ENCODE measurements at regions not wholly inside any gene's neighbourhood (a gene's known extent, or its start where the extent isn't known, plus 50 kb on each side); places are given as distances from the start of the nearest gene placed in this dataset.

DNA sequence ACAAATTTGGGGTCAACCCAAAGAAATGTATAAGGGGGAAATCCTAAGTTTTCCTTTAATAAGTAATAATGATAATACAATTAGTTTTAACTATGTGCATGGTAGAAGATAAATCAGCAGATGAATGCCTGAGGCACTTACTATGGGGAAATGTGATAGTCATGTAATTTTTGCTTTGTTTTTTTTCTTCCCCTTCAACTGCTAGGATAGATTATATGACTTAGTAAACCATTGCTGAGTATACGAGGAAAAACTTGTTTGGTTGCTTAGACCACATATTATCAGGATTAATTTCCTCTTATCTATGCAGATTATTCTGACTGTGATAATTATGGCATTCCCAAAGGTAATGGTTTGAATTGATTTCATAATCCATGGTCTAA, 181.1 kb downstream of the TGFB2 start:
- no peak for DNase-seq

DNA sequence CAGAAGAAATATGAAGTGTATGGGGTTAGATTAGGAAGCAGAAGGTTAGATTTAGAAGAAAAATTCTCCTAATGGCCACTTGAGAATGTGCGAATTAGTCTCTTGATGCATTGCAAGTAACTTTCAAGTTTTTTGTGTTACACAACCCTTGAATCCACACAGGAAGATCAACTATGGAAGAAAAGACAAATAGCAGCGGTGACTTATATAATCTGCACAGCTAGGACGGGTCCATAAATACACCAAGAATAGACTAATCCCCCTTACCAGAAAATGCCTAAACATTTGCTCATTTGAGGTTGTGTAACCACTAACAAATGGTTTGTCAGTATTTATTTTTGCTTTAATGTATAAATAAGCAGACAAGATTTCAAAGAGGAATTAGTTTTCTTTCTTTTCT, 182.6 kb downstream of the TGFB2 start:
- DNase-seq: no peak

DNA sequence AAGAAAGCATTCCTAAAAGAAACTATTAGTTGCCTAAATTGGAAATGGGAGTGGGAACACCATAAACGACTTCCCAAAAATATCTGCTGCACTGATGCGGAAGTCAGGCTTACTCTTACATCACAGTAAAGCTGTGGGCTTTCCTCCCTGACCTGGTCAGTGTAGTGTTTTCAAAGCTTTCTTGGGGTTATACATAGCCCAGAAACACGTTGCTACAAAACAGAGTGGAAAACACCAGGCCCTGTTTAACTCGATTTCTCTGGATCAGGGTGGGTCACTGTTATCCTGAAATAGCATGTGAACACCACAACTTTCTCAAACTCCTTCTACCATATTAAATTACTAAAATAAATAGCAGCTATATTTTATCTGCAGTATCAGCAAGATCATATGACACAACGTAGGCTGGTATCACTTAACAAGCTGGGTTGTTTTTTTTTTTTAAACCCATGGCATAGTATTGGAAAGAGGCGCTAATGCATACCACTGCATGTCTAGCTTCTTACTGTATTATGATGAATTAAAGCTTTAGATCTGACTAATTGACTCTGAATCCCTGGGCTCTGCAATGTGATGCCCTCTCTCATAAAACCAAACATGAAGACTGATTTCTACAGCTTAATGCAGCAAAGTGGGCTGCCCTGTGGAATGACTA, 184.6 kb downstream of the TGFB2 start:
- no peak for DNase-seq

DNA sequence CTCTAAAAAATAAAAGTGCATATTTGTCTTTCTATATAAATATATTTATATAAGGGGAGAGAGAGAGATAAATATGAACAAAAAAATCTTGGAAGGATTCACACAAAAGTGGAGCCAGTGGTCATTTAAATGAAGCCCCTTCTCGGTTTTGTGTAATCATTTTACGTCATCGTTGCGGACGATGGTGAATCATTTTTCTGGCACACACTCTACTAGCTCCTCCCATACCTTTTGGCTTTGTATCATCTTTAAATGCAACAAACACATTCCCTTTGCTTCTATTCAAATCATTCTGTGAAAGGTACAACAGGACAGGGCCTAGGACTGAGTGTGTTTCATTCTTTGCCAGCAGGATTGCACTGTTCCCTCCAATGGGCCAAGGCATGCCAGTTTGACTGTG, 186.8 kb downstream of the TGFB2 start:
- DNase-seq: no peak

DNA sequence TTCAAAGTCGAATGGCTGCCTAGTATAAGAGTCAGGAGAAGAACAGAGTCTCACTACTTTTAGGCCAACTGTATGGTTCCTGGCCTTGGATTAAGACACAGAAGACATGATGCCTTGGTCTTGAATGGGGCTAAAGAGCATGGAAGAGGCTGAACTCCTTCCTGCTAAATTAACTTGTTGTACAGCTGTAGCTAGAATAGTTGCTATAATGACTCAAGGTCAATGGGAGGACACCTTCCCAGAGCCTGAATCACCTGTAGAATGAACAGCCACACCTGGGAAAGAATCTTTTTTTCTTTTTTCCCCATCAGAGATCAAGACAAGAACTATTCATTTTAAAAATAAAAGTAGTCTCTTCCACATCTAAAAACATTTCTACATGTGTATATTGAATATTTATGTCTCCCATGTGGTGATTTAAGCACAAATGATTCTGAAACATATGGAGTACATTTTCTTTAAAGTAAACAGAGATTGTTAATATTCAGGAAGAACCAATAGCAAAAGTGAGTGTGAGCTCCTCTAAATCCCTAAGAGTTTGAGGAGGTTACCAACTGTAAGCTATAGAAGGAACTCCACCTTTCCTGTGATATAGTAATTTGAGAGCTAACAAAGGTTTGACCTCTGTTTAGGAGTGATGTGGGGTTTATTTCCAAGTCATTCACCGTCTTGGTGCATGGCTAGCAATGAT, 191.3 kb downstream of the TGFB2 start:
- no peak for DNase-seq

DNA sequence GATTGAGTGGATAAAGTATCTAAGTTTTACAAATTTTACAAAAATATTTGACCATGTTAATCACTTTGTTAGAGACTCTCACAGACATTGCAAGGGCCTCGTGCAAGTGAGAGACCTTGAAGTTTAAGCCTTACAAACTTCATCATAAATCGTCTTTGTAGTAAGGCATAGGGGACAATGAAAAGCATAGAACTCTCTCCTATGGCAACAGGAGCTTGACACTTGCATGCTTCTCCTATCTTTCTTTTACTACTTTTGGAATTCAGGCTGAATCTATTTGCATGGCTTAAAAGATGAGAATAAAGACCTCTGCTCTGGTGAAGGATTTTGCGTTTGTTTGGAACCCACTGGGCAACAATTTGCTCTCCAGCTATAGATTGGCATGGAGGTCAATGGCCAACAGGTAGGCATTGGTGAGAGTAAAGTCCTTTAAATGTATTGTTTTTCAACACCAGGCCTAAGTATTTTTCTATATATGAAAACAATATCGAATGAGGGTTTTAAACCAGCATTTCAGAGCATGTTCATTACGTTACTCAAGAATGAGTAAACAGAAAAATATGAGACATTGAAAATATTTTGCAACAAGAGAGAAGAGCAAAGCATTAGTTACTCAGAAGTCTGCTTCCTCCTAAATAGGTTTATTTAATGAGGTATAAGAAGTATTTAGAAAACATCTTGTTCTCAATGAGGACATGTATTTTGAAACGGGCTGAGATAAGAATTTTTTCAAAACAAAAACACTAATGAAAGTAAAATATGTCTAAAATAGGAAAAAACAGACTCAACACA, 192.2 kb downstream of the TGFB2 start:
- no peak for DNase-seq

DNA sequence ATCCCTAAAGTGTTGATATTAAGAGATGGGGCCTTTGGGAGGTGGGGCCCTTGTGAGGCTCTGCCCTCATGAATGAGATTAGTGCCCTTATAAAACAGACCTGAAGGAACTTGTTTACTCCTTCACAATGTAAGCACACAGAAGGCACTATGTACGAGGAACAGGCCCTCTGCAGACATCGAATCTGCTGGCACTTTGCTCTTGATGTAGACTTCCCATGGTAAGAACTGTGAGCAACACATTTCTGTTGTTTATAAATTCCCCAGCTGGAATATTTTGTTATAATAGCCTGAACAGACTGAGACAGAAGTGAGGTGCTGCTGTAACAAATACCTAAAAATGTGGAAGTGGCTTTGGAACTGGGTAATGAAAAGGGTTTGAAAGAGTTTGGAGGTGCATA, 193.2 kb downstream of the TGFB2 start:
- no peak for DNase-seq

DNA sequence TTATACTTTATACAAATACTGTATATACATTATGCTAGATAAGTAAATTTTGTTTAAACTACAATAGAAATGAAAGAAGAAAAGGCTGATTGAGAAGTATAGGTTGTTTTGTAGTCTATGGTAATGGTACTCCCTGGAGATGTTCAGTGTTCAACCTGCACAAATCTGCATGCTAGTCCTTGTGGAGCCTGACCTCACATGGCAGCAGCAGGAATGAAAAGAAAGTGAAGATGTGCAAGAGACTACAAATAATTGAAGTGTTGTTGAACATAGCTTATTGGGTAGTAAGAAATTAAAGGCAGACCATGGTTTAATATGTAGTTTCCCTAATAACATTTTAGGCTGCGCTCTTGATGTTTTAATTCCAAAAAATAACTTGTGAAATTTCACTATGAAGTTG, 201.2 kb downstream of the TGFB2 start:
- DNase-seq: no peak

DNA sequence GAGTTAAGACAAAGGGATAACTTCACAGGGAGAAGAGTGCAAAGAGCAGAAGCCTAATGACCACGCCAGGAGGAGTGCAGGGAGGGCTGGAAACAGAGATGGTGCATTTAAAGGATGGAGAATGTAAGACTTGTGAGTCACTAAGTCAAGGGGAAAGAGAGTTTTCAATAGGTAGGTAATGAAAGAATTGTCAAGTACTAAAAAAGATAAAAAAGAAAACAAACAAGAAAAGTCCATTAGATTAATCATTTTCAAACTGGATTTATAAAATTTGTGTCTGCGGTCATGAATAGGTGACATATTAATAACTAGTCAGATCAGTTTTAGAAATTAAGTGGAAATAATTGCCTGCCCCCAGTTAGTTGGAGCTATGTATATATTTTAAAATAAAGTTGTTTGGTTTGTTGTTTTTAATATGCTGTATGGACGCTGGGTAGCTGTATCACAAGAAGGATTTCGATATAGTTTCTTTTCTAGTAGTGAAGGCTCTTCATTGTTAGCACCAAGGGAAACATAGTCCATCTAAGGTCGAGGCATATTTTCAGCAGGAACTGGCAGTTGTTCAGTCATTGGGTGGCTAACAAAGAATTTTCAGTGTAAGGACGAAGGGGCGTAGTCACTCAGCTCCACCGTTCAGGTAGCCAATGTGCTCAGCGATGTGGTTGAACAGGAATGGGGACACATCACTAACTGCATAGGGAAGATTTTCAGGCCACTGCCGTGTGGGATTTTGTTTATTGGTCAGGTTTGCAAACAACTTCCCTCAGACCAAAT, 203.0 kb downstream of the TGFB2 start:
- DNase-seq: no peak

DNA sequence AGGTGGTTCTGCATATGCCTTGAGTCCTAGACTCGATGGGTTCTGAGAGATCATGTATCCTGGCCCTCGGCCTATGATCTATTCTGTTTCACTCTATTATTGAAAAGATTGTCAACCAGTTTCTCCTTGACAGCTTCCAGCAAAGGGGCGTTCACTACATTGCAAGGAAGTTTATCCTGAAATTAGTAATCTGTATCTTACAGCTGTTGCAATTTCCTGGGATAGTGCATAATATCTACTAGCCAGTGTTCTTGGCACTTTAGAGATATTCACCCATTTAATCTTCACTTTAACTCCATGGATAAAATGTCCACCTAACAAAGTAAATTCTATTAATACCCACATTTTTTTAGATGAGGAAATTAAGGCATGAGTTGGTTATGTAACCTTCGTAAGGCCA, 203.6 kb downstream of the TGFB2 start:
- no peak for DNase-seq

DNA sequence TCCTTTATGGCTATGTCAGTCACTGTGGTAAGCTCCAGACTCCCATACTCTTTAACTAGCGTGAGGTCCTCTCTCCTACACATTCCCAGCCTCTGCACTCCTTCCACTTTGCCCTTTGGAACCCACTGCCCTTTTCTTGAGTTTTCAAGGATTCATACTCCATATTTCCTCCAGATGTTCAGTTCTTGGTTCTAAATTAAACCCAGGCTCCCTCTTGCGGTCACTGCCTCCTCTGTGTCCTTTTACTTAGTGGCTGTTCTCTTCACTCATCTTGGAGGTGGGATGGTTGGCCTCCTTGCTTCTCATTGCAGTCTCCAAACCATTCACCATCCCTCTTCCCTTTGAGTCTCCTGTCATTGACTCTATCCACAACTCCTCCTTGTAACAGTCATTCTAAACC, 208.1 kb downstream of the TGFB2 start:
- no peak for DNase-seq

DNA sequence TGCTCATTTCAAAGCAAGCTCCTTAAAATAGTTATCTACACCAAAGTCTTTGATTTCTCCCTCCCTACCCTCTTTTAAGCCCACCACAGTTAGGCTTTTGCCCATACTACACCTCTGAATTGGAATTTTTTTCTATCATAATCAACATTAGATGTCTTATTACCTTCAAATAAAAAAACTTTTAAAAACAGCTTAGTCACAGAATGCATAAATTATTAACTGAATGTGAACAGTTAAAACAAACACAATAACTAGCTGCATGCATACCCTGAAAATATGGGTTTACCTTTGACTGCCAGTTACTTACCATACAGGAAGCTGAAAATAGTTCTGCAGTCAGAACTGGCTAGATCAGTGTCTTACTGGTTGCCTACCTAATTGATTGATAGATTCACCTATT, 210.9 kb downstream of the TGFB2 start:
- no peak for DNase-seq

DNA sequence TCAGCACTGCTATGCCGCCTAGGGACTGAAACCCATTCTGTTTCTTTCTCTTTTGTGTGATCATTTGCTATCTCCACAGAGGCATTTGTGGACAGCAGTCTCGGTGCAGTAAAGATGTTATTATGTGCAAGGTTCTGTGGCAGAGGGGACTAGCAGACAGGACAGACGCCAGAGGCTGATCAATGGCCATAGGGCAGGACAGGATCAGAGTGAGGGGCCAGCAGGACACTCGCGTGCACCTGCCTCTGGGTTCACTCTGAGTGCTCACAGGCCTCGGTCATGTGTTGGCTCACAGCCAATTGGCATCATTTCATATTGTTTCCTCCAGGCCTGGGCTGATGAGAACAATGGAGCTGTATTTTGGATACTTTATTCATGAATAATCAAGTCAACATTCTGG, 212.6 kb downstream of the TGFB2 start:
- peak; percentile 32 to 48 for DNase-seq

DNA sequence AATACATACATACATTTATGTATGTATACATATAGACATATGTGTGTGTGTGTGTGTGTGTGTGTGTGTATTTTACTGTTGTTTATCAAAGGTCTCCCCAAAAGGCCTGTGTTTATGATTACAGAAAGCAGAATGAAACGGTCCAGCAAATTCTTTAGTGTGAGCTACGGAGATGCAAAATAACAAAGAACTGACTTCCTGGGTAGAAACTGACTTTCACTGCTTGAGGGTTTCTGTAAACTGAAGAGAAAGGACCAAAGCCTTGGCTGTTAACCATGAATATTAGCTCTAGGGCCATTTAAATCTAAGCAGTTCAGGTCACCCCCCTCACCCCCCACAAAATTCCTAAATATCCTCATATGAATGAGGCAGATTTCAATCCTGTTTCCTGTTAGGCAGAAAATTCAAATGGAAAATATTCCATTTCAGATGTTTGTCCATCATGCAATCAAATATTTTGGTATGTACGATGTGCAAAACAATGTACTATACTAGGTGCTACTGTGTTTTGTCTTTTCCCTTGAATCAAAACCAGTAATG, 213.2 kb downstream of the TGFB2 start:
- DNase-seq: no peak

DNA sequence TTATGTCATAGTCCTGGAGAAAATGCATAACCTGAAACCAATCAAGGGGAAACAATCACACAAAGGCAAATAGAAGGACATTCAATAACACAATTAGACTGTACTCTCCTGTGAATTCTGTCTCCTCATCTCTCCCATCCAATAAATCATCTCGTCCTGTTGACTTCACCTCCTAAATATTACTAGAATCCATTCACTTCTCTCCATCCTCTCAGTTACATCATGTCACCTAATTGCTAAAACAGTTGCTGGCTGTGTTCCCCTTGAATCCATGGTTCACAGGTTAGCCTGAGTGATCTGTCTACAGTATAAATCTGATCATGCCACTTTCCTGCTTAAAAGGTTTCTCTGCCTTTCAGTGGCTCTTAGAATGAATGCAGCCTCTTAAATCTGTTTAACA, 220.2 kb downstream of the TGFB2 start:
- no peak for DNase-seq

DNA sequence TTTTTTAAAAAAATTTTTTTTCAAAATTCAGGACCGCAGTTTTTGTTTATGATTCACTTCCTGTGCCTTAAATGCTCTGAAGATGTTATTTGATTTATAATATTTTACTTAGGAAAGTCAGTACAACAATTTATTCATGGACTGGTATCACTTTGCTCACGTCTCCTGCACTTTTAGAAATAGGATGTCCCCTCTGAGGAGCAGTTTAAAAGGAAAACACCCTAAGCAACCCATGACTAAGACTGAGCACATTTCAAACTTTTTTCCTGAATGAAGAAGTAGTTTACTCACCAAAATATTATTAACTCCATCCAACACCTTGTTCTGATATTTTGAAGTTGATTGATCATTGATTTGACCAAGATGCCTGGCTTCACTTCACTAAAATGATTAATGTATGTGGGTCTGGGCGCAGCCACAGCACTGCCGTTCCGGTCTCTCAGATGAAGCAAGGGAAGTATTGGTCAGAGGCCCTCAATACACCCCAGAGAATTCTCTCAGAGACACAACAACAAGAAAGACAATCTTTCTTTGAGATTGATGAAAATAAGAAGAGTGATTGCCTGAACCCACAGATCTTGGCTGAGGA, 223.9 kb downstream of the TGFB2 start:
- DNase-seq: no peak

DNA sequence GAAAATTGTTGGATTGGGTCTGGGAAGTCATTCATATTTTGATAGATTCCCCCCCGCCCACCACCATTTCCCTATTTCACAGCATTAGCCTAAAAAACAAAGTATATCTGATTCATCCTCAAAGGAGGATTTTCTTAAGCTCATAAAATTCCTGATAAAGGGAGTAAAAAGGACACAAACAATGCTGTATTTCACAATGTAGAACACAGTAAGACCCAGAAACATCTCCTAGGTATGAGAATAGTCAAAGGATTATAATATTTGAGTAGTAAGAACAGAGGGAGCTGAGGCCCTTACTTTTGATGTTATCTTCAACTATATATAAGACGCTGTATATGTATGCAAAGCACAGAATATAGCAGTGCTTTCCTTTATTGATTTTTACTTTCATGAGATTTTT, 225.3 kb downstream of the TGFB2 start:
- DNase-seq: no peak

DNA sequence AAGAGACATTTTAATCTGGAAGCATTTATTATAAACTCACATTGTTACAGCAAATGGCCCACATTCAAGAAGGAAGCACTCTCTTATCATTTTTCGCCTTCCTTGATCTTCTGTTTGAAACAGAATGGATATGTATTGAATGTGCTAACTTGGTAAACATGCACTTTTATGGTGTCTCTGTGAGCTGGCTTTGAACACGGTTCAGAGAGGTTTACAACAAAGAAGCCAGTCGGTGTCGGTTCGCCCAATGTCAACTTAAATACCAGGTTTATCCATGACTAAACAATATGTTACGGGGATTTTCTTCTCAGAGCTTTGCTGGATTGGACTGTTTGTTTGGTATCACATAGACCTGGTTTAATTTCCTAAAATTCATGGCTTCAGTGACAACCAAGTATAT, 226.4 kb downstream of the TGFB2 start:
- no peak for DNase-seq

DNA sequence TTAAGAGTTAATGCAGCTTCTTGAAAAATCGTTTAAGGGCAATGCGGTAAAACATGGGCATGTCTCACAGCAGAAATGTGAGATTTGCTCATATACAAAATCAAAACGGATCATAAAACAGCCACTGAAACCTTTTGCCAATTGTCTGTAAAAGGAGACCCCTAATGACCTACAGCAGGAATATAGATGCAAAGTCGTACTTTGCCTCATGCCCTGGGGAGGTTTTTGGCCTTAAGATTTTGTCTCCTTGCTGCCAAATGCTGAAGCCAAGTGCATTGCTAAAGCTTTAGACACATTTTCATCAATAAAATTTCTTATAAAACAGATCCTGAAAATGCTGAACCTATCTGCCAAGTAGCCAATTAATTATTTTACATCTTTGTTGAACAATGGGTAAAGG, 226.9 kb downstream of the TGFB2 start:
- no peak for DNase-seq

DNA sequence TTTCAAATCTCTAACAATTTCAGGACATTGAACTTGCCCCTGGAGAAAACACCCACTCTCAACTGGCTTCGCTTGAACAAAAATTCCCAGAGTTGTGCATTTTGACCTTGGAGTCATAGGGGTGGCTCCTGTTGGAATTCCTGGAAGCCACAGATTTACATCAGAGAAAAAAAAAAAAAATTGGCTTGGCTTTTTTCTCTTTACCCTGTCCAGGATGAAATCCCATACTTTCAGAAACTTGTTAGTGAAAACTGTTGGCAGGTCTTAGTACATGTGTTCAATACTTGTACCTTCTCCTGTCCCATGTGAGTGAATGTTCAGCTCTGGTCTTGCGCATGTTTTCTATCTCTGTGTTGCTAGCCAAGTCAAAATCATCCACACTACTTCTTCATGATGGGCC, 228.8 kb downstream of the TGFB2 start:
- DNase-seq: no peak

DNA sequence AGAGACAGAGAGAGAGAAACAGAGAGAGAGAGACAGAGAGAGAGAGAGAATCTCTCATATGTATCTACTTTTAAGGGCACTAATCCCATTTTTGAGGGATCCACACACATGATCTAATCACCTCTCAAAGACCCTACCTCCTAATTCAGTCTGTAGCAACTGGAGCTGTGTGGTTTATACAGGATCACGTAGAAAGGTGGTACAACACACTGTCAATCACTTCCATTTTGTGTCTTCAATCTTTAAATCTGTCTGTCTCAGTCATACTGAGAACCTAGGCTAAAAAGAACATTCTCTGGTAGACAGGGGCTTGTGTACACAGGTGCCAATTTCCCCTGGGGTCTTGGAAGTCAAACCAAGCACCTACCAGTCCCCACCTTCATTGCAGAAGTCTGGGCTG, 229.9 kb downstream of the TGFB2 start:
- no peak for DNase-seq

DNA sequence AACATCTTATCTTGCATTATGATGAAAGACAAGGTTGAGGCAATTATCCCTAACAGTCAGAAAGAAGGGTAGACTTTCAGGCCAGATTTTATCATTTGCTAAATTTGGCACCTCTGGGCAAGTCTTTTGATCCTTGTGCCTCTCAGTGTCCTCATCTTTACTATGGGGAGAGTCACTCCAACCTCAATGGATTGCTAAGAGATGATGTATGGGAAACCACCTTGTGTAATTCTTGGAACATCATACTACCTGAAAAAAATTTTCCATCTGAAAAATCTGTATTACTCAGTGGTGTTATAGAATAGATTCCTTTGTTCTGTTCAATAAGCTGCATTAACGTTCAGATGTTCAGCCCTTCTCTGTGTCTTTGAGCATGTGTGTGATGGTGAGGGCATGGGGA, 230.7 kb downstream of the TGFB2 start:
- no peak for DNase-seq

Measured in right lung (tissue), 2 donors.